ENCODE measurements at regions not wholly inside any gene's neighbourhood (a gene's known extent, or its start where the extent isn't known, plus 50 kb on each side); places are given as distances from the start of the nearest gene placed in this dataset.
"Not testable (repeated sequence)": the region's sequence is repeated elsewhere in the genome, so short reads cannot be mapped to it uniquely, and the experiment has no call there.

GRCh38 chr2:67571785-67572718, 174.9 kb downstream of the ETAA1 start:
- no peak for DNase-seq (ENCODE audit: low read depth in 2 of 2)

- DNase-seq (ENCODE audit: low read depth in 2 of 2) = no peak
Measured at GRCh38 chr2:67572721-67573435, 175.7 kb downstream of the ETAA1 start.

DNA sequence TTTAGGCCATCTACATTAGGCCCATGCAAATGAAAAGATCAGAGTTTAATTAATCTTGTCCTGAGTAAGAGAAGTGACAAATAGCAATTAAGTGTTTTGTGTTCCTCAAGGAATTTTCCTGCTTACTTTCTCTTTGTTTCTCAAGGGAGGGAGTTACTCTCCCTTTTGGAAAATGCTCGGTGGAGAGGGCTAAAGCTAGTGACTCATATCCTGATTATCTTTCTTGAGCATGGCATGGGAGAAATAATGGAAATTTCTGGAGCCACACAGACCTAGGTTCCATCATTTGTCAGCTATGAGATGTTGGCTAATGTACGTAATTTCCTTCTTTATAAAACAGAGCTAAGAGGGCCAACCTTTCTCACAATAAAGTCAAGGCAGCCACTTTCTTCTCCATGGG, 177.1 kb downstream of the ETAA1 start:
- DNase-seq (ENCODE audit: low read depth in 2 of 2) = no peak

DNA sequence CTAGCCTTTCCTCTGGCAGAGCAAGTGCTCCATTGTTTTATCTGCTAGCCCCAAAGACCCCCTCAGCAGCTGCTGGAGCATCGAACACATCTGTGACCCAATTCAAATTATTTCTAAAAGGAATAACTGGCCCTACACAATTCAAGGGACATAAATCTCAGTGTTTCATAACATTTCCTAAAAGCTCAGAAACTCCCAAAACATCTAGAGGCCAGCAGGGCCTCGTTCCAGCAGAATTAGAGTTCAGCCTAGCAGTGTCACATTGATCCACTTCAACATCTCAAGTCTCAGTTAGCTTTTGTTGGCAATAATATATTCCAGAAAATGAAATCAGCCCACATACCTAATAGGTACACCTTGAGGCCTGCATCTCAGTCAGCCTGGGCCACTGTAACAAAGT, 179.1 kb downstream of the ETAA1 start:
- no peak for DNase-seq (ENCODE audit: low read depth in 2 of 2)

GRCh38 chr2:67576991-67577390, 179.9 kb downstream of the ETAA1 start:
- DNase-seq (ENCODE audit: low read depth in 2 of 2) = no peak

DNA sequence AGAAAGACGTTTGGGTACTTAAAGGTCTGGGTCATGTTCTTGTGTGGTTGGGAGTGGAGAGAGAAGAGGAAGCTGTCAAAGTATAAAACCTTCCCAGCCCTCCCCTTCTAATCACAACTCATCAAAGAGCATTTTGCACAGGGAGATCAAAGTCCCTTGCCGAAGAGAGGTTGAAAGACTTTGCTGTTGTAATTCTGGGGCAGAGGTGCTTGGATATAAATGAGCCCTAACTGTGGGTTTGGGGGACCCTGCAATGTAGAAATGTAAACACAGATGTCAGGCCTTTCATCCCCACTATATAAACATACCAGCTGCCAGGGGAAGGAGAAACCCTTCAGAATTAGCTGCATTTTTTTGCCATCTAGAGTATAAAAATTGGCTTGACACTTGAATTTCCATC, 182.1 kb downstream of the ETAA1 start:
- no peak for DNase-seq (ENCODE audit: low read depth in 2 of 2)

GRCh38 chr2:67579806-67580205, 182.7 kb downstream of the ETAA1 start:
- no peak for DNase-seq (ENCODE audit: low read depth in 2 of 2)

DNA sequence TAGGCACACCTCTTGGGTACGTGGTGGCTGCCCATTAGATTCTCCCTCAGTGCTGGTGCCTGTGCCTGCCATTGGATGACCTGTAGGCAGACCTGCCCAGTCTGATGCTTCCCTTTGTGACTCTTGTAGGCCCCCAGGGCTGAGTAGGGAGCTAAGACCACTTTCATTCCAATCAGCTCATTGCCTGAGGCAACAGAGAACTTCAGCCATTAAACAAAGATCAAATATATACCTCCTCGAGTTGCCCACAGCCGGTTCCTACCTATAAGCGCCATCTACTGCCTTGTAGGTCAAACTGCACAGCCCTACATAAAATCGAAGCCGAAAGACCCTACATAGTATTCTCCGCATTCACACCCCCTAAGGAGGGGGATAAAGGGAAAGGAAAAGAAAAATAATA, 184.6 kb downstream of the ETAA1 start:
- no peak for DNase-seq (ENCODE audit: low read depth in 2 of 2)

- no peak for DNase-seq (ENCODE audit: low read depth in 2 of 2)
Measured at GRCh38 chr2:67583185-67583584, 186.1 kb downstream of the ETAA1 start.

DNA sequence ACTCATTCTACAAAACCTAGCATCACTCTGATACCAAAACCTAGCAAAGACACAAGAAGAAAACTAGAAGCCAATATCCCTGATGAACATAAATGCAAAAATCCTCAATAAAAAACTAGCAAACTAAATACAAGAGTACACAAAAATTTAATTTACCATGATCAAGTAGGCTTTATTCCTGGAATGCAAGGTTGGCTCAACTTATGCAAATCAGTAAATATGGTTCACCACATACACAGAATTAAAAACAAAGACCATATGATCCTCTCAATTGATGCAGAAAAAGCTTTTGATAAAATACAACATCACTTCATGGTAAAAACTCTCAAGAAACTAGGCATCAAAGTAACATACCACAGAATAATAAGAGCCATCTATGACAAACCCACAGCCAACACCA, 188.3 kb downstream of the ETAA1 start:
- no peak for DNase-seq (ENCODE audit: low read depth in 2 of 2)

GRCh38 chr2:67589121-67589520, 192.0 kb downstream of the ETAA1 start:
- DNase-seq (ENCODE audit: low read depth in 2 of 2) = not testable (repeated sequence)

DNA sequence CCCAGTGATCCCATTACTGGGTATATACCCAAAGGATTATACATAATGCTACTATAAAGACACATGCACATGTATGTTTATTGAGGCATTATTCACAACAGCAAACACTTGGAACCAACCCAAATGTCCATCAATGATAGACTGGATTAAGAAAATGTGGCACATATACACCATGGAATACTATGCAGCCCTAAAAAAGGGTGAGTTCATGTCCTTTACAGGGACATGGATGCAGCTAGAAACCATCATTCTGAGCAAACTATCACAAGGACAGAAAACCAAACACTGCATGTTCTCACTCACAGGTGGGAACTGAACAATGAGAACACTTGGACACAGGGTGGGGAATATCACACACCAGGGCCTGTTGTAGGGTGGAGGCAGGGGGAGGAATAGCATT, 197.4 kb downstream of the ETAA1 start:
- DNase-seq (ENCODE audit: low read depth in 2 of 2) = not testable (repeated sequence)

- no peak for DNase-seq (ENCODE audit: low read depth in 2 of 2)
Measured at GRCh38 chr2:67596871-67597270, 199.7 kb downstream of the ETAA1 start.

GRCh38 chr2:67599561-67599960, 202.4 kb downstream of the ETAA1 start:
- DNase-seq (ENCODE audit: low read depth in 2 of 2) = no peak

DNA sequence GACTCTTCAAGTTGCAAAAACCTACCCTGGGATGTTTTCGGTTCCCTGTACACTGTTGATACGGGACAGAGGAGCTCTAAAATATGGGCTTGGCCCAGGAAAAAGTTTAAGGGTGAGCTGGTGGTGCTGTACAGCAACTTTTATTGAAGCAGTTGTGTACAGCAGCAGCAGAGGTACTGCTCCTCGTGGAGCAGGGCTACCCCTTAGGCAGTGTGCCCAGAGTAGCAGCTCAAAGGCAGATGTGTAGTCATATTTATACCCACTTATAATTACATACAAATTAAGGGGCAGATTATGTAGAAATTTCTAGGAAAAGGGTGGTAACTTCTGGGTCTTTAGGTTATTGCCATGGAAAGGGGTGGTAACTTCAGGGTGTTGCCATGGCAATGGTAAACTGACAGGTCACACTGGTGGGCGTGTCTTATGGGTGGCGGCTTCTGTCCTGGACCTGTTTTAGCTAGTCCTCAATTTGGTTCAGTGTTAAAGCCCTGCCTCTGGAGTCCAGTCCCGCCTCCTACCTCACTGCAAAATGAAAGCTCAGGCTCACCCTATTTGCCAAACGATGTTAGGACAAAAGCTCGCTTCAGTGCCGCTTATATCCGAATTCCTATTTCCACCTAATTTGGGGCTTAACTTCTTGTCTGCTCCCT, 203.2 kb downstream of the ETAA1 start:
- no peak for DNase-seq (ENCODE audit: low read depth in 2 of 2)

GRCh38 chr2:67600946-67601345, 203.8 kb downstream of the ETAA1 start:
- no peak for DNase-seq (ENCODE audit: low read depth in 2 of 2)

DNA sequence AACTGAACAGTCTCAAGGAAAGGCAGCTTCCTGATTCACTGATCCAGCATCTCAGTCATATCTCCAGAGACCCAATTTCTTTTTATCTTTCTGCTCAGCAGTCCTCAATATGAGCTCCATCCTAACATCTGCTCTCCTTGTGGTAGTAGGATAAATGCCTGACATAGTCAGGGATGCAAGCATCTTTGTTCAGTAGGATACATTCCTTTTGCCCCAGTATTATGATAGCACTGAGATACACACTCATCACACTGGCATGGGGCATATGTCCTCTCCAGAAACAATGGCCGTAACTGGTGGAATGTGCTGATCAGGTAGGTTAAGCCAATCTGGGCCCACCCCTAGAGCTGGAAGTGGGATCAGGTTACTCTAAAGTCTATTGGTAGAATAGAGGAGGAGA, 207.2 kb downstream of the ETAA1 start:
- DNase-seq (ENCODE audit: low read depth in 2 of 2) = no peak

DNA sequence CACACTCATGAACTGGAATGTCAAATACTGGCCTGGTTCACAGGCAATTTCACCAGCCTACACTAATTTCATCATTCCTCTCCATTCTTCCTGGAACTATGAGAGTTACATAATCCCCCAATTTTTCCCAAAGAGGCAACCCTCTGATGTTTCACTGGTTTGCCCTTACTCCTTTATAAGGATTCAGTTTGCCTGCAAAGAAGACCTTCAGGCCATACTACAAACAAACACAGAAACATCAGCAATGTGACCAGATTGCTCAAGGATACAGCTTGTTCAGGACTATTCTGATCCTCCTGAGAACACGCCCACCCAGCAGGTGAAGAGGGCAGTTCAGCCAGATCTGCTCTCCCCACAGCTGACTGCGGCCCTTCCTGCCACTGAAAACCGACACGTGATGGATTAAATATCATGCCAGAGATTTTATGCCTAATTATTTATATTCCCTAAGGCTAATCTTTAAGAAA, 215.5 kb downstream of the ETAA1 start:
- DNase-seq (ENCODE audit: low read depth in 2 of 2) = no peak

DNA sequence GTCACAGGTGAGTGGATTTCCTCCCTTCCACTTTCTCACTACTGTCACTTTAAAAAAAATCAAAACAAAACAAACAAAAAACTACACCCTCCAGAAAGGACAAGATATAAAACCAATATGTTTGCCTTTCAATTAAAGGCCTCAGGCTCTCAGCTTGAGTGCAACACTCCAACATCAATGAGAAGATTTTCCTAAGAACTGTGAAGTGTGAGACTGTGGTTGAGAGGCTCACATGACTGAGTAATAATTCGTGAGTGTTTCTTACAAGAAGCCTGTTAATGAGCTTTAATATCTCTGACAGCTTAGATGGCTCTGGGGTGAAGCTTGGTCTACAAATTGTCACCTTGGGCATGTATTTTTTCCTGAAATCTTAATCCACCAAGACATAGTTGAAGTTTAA, 216.1 kb downstream of the ETAA1 start:
- no peak for DNase-seq (ENCODE audit: low read depth in 2 of 2)

GRCh38 chr2:67614454-67614853, 217.3 kb downstream of the ETAA1 start:
- no peak for DNase-seq (ENCODE audit: low read depth in 2 of 2)

DNA sequence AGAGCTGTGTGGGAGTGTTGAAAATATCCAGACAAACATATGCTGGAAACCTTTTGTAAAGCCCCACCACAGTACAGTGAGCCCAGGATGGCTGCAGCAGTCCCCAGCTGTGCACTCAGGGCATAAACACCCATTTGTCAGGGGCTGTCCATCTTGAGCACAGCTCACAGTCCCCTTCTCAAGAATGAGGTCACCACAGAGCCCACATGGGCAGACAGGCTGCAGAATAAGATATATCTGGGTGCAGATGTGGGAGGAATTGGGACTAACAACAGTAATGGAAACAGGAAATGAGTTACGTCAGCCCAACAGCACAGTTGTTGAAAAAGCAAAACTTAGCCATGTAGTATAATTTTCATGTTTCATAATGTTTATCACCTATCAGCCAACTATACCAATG, 219.6 kb downstream of the ETAA1 start:
- DNase-seq (ENCODE audit: low read depth in 2 of 2) = no peak

DNA sequence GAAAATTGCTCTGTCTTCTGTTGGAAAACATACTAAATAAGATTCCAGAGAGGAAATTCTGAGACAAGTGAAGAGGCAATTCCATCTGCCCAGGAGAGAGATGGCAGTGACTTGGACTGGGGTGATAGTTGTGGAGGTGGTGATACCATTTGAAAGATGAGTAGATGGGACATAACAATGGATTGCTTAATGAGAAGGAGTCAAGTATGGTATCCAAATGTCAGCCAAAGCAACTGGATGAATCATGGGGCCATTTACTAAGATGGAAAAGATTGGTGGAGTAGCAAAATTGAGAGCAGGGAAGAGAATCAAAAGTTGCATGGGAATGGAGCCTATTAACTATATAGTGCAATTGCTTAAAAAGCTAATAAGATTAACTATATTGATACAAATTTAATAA, 222.1 kb downstream of the ETAA1 start:
- DNase-seq (ENCODE audit: low read depth in 2 of 2) = no peak
